OCI-LY3 (cell line): ENCODE measurements at regions not wholly inside any gene's neighbourhood (a gene's known extent, or its start where the extent isn't known, plus 50 kb on each side); places are given as distances from the start of the nearest gene placed in this dataset.

Source experiments
- CTCF ChIP-seq: fragments of 200-600, 300-600 bp; sonication (generic); IDR thresholded peaks from 2 replicates; pipeline ENCODE4 v1.5.1; 2014; ENCODE audit warnings: antibody characterized with exemption, low read length, low read depth
- EZH2phosphoT487 ChIP-seq: fragments of 200-600 bp; shearing (Covaris generic); IDR thresholded peaks from 2 replicates; pipeline ENCODE4 v1.6.1; 2018; ENCODE audit warnings: antibody characterized with exemption, mixed run types, low read depth

- no peak for TF ChIP-seq CTCF
- no peak for TF ChIP-seq EZH2phosphoT487
Measured at GRCh38 chr6:14706378-14706929, 539.4 kb upstream of the JARID2 start.
